ENCODE measurements at regions not wholly inside any gene's neighbourhood (a gene's known extent, or its start where the extent isn't known, plus 50 kb on each side); places are given as distances from the start of the nearest gene placed in this dataset.

DNA sequence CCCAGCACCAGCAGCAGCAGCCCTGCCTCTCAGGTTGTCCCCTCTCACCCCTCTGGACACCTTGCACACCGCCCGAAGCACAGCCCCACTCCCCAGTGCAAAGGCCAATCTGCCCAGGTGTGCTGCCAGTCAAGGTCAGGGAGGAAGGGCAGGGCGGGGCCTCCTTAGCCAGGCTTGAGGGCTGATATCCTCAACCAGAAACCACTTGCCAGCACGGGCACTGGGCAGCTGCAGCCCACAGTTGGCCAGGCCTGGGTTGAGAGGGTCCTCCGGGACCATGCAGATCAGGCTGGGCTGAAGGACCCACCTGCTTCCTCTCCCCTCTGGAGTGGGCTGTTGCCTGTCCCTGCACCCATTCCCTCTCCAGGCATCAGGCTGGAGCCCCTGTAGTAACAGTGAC is 588.3 kb downstream of the NPHP4 start:
- H3K4me1 Mint-ChIP-seq: peaks cover 5% of the 10 kb centered on the region
- DNase-seq (ENCODE audit: low spot score in 2 of 2) (no peak), ATAC-seq (replicated peaks; ENCODE audit: extremely low read depth, poor library complexity, severe bottlenecking) (no peak)
- peaks cover 2% of the 10 kb centered on the region for H3K36me3 Mint-ChIP-seq (ENCODE audit: insufficient read depth)
- H3K27ac Mint-ChIP-seq (ENCODE audit: low read depth): no peak overlapping the region
- no peak overlapping the region for H3K4me3 Mint-ChIP-seq
- peaks cover 3% of the 10 kb centered on the region for H3K9me3 Mint-ChIP-seq
- no peaks in the 10 kb centered on the region for H3K27me3 Mint-ChIP-seq

DNA sequence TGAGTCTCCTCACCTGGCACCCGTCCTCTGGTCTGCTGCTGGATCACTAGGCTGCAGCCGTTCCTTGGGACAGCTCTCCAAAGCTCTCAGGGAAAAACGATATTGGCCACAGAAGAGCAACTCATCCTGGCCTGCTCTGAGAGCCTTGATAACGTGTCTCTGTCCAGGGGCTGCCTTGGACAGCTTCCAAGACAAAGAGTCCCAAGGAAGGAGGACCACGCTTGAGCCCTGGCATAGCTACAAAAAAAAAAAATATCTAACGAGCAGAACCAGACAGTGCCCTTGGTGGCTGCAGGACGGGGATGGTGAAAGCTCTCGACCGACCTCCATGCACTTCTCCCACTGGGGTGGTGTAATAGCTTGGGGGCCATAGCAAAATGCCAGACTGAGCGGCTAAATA is 589.6 kb downstream of the NPHP4 start:
- Mint-ChIP-seq H3K9me3 (peaks cover 6% of the 10 kb centered on the region), H3K4me3 (no peak overlapping the region), H3K27ac (ENCODE audit: low read depth) (no peak overlapping the region), H3K4me1 (peaks cover 5% of the 10 kb centered on the region), H3K27me3 (no peaks in the 10 kb centered on the region), H3K36me3 (ENCODE audit: insufficient read depth) (peaks cover 2% of the 10 kb centered on the region)
- no peak for ATAC-seq (replicated peaks; ENCODE audit: extremely low read depth, poor library complexity, severe bottlenecking)
- DNase-seq (ENCODE audit: low spot score in 2 of 2): no peak

DNA sequence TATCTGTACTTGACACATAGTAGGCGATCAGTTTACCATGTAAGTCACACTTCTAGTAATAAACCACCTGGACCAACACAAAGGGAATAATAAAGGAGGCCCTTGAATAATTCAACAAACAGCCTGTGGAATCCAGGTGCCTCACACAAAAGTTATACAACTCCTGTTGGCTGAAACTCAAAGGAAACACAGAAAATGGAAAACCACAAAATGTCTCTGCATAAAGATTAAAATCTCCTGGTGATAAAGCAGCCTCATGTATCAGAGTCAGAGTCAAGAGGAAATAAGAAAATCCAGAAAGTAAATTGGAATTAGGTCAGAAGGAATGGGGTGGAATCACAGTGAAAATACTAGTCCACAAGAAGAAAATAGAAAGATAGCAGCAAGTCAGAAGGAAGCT is 592.5 kb downstream of the NPHP4 start:
- H3K4me3 Mint-ChIP-seq: no peak overlapping the region
- DNase-seq (ENCODE audit: low spot score in 2 of 2) (no peak), ATAC-seq (replicated peaks; ENCODE audit: extremely low read depth, poor library complexity, severe bottlenecking) (no peak)
- H3K36me3 Mint-ChIP-seq (ENCODE audit: insufficient read depth): peaks cover 2% of the 10 kb centered on the region
- H3K27me3 Mint-ChIP-seq: no peaks in the 10 kb centered on the region
- H3K27ac Mint-ChIP-seq (ENCODE audit: low read depth): no peak overlapping the region
- H3K9me3 Mint-ChIP-seq: peaks cover 6% of the 10 kb centered on the region
- H3K4me1 Mint-ChIP-seq: peaks cover 5% of the 10 kb centered on the region

DNA sequence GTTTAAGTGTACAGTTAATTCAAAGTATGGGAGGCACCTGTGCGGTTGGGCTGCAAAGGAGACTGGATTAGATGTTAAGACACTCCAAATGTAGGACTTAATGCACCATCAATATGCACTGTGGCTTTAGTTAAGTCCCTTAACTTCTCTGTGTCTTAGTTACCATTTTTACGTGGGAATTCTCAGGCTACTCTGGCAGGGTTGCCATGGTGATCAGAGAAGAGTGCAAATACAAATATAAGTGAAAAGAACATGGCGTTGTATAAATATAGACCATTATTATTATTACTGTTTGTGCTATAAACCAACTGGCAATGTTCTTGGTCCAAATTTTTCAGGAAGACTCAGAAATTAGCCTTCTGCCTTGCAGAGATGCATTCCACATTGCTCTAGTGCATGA is 595.6 kb downstream of the NPHP4 start:
- Mint-ChIP-seq H3K36me3 (ENCODE audit: insufficient read depth) (peaks cover 3% of the 10 kb centered on the region), H3K4me3 (no peak overlapping the region)

DNA sequence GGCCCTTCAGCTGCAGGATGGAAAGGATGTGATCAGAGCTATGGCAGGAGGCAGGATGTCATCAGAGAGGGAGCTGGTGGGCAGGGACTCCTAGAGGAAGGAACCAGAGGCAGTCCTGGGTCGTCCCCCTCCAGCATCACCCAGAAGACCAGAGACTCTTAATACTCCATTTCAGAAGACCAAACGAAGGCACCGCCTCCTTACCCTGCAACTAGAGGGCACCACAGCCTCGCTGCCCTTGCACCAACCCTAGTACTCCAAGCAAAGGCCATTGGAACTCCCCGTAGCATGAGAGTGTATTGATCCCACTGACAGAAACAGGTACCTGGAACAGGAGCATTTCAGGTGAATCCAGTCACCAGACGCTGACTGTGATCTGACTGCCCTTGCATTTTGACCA is 598.1 kb downstream of the NPHP4 start:
- Mint-ChIP-seq H3K36me3 (ENCODE audit: insufficient read depth) (peaks cover 3% of the 10 kb centered on the region), H3K27ac (ENCODE audit: low read depth) (no peak overlapping the region), H3K4me3 (no peak overlapping the region), H3K27me3 (no peaks in the 10 kb centered on the region), H3K4me1 (peaks cover 12% of the 10 kb centered on the region), H3K9me3 (peaks cover 4% of the 10 kb centered on the region)
- DNase-seq (ENCODE audit: low spot score in 2 of 2) (no peak), ATAC-seq (replicated peaks; ENCODE audit: extremely low read depth, poor library complexity, severe bottlenecking) (no peak)

More for the DNA sequence above, 595.6 kb downstream of the NPHP4 start:
- no peak for DNase-seq (ENCODE audit: low spot score in 2 of 2)
- H3K4me1 Mint-ChIP-seq: peaks cover 15% of the 10 kb centered on the region
- H3K27ac Mint-ChIP-seq (ENCODE audit: low read depth): no peak overlapping the region
- no peaks in the 10 kb centered on the region for H3K27me3 Mint-ChIP-seq
- peaks cover 6% of the 10 kb centered on the region for H3K9me3 Mint-ChIP-seq
- no peak for ATAC-seq (replicated peaks; ENCODE audit: extremely low read depth, poor library complexity, severe bottlenecking)

DNA sequence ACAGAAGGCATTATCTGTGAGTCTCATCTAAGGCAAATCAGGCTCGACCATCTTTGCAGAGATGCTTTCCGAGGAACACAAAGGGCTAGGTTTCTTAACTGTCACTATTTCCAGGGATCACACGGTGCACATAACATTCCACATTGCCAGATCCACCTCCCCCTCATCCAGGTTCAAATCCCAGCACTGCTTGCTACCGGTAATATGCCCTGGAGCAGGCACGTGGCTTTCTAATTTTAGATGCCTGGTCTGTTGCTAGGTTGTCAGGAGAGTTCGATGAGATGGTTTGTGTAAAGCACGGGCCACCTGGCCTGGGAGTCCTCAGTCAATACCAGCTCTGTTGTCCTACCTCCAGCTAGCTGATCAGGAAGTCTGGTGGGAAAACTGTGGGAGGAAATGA is 598.6 kb downstream of the NPHP4 start:
- Mint-ChIP-seq H3K4me3 (no peak overlapping the region), H3K4me1 (peaks cover 17% of the 10 kb centered on the region), H3K27me3 (no peaks in the 10 kb centered on the region), H3K36me3 (ENCODE audit: insufficient read depth) (peaks cover 4% of the 10 kb centered on the region), H3K27ac (ENCODE audit: low read depth) (no peak overlapping the region), H3K9me3 (no peaks in the 10 kb centered on the region)
- ATAC-seq (replicated peaks; ENCODE audit: extremely low read depth, poor library complexity, severe bottlenecking) (no peak), DNase-seq (ENCODE audit: low spot score in 2 of 2) (no peak)

DNA sequence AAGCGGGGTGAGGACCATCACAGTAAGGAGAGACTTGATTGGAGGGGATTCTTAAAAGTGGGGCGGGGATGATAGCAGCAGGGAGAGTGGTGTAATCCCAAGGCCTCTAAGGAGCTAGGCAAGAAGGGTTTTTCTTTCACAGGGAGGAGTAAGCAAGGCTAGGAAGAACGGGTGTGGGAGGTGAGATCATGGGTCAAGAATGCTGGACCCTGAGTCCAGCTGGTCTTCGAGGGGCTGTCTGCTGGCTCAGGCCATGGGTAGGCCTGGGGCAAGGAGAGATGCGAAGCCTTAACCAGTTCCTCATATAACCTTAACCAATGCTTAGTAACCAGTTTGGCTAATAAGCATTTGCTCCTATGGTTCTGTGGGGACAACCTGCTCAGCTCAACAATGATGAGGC is 599.1 kb downstream of the NPHP4 start:
- peaks cover 21% of the 10 kb centered on the region for H3K4me1 Mint-ChIP-seq
- ATAC-seq (replicated peaks; ENCODE audit: extremely low read depth, poor library complexity, severe bottlenecking) (no peak), DNase-seq (ENCODE audit: low spot score in 2 of 2) (no peak)
- H3K4me3 Mint-ChIP-seq: no peak overlapping the region
- no peaks in the 10 kb centered on the region for H3K27me3 Mint-ChIP-seq
- peaks cover 4% of the 10 kb centered on the region for H3K36me3 Mint-ChIP-seq (ENCODE audit: insufficient read depth)
- no peaks in the 10 kb centered on the region for H3K9me3 Mint-ChIP-seq
- H3K27ac Mint-ChIP-seq (ENCODE audit: low read depth): no peak overlapping the region

DNA sequence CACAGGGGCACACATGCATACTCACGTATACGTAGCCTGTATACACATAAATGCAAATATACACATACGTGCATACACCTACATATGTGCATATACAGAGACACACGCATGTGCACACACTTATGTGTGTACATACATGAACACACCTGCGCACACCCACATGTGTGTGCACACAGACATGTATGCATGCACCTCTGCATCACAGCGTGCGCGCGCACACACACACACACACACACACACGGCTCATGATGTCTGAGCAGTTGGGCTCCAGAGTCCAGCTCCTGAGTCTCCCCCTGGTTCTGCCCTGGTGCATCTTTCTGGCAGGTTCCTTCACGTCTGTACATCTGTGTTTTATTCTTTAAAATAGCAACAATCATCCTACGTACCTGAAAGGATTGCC is 600.5 kb downstream of the NPHP4 start:
- no peak for ATAC-seq (replicated peaks; ENCODE audit: extremely low read depth, poor library complexity, severe bottlenecking)
- Mint-ChIP-seq H3K4me3 (no peak overlapping the region), H3K27ac (ENCODE audit: low read depth) (no peak overlapping the region), H3K9me3 (no peaks in the 10 kb centered on the region), H3K27me3 (no peaks in the 10 kb centered on the region), H3K4me1 (peaks cover 21% of the 10 kb centered on the region), H3K36me3 (ENCODE audit: insufficient read depth) (peaks cover 4% of the 10 kb centered on the region)
- no peak for DNase-seq (ENCODE audit: low spot score in 2 of 2)

DNA sequence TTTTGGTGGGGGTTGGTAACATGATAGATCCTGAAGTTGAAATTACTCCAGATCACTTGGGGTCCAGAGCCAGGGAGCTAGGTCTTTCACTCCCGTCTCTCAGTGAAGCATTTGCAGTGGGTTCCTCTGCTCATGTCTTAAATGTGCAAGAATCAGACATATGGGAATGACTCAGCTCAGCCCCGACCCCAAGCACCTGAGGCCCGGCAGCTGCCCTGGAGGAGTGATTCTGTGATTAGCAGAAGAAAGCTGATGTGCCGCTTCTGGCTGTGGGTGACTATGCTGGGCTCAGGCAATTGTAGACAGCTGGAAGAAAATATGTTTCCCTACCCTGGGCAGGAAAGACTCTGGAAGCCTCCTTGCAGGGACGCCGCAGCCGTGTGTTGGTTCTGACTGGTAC is 601.7 kb downstream of the NPHP4 start:
- H3K9me3 Mint-ChIP-seq: no peaks in the 10 kb centered on the region
- DNase-seq (ENCODE audit: low spot score in 2 of 2) (no peak), ATAC-seq (replicated peaks; ENCODE audit: extremely low read depth, poor library complexity, severe bottlenecking) (no peak)
- no peak overlapping the region for H3K27ac Mint-ChIP-seq (ENCODE audit: low read depth)
- peaks cover 21% of the 10 kb centered on the region for H3K4me1 Mint-ChIP-seq
- no peaks in the 10 kb centered on the region for H3K27me3 Mint-ChIP-seq
- H3K4me3 Mint-ChIP-seq: no peak overlapping the region
- peaks cover 4% of the 10 kb centered on the region for H3K36me3 Mint-ChIP-seq (ENCODE audit: insufficient read depth)

DNA sequence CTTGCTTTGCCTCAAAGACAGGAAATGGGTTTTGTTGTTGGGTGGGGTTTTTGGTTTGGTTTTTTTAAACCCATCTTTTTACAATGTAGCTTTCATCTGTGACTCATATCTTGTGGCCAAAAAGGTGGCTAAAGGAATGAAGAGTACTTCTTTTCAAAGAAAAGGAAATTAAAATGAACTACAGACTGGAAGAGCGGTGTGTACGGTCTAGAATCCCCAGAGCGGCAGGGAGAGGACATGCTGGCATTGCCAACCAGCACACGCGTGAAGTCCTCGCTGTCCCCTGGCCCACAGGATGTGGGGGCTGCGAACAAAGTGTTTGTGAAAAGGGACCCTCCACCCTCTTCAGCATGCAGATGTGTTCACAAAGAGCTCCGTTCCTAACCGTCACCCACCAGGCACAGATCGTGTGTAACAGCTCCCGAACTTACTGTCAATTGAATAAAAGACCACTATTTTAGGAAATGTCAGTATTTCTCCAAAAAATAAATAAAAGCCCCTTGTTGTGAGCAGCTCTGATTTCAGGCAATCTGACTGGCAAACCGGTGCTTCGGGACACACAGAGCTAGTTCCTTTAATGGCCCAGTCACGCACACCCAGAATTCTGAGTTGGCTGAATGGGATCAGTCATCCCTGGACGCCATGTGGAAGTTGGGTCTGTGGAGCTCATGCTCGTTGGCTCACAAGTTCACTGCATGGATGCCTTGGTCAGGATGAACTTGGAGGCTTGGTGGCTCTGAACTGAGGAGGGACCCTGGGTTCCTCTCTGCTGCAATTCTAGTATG is 602.9 kb downstream of the NPHP4 start:
- Mint-ChIP-seq H3K9me3 (no peaks in the 10 kb centered on the region), H3K27me3 (no peaks in the 10 kb centered on the region), H3K36me3 (ENCODE audit: insufficient read depth) (peaks cover 3% of the 10 kb centered on the region), H3K4me1 (peaks cover 19% of the 10 kb centered on the region), H3K27ac (ENCODE audit: low read depth) (peak overlapping the region; percentile 71), H3K4me3 (peak overlapping the region; percentile 69)
- no peak for DNase-seq (ENCODE audit: low spot score in 2 of 2)
- ATAC-seq (replicated peaks; ENCODE audit: extremely low read depth, poor library complexity, severe bottlenecking): peak; percentile 76

DNA sequence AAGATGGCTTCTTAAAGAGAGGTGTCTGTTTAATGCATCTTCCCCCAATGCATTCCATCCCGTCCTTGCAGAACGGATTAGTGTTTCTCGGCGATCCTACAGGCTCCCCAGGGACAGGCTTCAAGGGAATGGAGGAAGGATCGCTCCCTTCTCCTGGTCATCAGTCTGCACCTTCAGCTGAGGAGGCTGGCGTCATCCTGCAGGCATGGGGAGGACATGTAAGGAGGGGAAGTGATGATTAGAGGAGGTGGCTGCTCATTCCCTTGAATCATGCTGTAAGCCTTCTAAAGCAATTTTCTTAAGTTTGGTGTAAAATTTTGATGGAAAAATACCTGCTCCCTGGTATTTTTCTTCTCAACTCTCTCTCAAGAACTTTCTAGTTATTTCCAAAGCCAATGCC is 603.6 kb downstream of the NPHP4 start:
- Mint-ChIP-seq H3K9me3 (no peaks in the 10 kb centered on the region), H3K4me1 (peaks cover 12% of the 10 kb centered on the region), H3K27me3 (no peaks in the 10 kb centered on the region), H3K36me3 (ENCODE audit: insufficient read depth) (peaks cover 5% of the 10 kb centered on the region), H3K27ac (ENCODE audit: low read depth) (peak overlapping the region; percentile 71), H3K4me3 (peak overlapping the region; percentile 69)
- ATAC-seq (replicated peaks; ENCODE audit: extremely low read depth, poor library complexity, severe bottlenecking) (no peak), DNase-seq (ENCODE audit: low spot score in 2 of 2) (no peak)

DNA sequence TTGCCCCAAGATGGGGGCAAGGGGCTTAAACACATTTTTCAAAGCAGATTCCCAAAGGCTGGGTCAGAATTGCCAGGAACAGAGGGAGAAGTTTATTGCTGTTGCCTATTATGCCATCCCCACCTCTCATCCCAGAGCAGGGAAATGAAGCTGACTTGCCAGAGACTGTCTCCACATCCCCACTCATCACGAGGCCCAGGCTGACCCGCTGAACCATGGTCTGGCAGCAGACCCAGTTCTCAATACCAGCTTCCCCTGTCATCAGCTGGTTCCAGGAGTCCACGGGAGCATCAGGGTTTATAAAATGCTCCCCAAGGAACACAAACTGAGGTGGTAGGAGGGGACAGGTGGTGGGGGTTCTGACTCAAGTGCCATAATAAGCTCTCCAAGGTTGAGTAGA is 605.9 kb downstream of the NPHP4 start:
- no peaks in the 10 kb centered on the region for H3K9me3 Mint-ChIP-seq
- H3K27me3 Mint-ChIP-seq: no peaks in the 10 kb centered on the region
- H3K36me3 Mint-ChIP-seq (ENCODE audit: insufficient read depth): peaks cover 5% of the 10 kb centered on the region
- no peak overlapping the region for H3K27ac Mint-ChIP-seq (ENCODE audit: low read depth)
- DNase-seq (ENCODE audit: low spot score in 2 of 2): no peak
- peaks cover 11% of the 10 kb centered on the region for H3K4me1 Mint-ChIP-seq
- no peak overlapping the region for H3K4me3 Mint-ChIP-seq
- ATAC-seq (replicated peaks; ENCODE audit: extremely low read depth, poor library complexity, severe bottlenecking): no peak

DNA sequence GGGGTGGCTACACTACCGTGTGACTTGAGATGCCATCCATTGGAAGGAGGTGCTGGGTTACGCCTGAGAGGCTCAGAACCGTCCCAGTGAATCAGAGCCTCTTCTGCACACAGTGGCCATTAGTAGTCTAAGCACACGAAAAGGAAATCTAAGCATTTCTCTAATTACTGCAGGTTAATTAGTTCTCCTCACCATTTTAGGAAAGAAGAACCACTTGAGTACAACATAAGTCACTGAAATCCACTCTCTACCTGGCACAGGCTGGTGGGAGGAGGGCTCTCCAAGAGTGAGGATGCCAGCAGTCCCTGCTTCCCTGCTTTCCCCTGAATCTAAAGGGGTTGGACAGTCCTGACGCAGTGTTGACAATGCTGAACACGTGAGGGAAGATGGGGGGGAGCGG is 606.3 kb downstream of the NPHP4 start:
- no peak for DNase-seq (ENCODE audit: low spot score in 2 of 2)
- Mint-ChIP-seq H3K27me3 (no peaks in the 10 kb centered on the region), H3K36me3 (ENCODE audit: insufficient read depth) (peaks cover 5% of the 10 kb centered on the region), H3K4me1 (peaks cover 11% of the 10 kb centered on the region), H3K9me3 (no peaks in the 10 kb centered on the region), H3K4me3 (no peak overlapping the region), H3K27ac (ENCODE audit: low read depth) (no peak overlapping the region)
- no peak for ATAC-seq (replicated peaks; ENCODE audit: extremely low read depth, poor library complexity, severe bottlenecking)
